ENCODE measurements at regions not wholly inside any gene's neighbourhood (a gene's known extent, or its start where the extent isn't known, plus 50 kb on each side); places are given as distances from the start of the nearest gene placed in this dataset.
A peak's percentile ranks its signal among the peaks of the same experiment; 100 is the strongest.

DNA sequence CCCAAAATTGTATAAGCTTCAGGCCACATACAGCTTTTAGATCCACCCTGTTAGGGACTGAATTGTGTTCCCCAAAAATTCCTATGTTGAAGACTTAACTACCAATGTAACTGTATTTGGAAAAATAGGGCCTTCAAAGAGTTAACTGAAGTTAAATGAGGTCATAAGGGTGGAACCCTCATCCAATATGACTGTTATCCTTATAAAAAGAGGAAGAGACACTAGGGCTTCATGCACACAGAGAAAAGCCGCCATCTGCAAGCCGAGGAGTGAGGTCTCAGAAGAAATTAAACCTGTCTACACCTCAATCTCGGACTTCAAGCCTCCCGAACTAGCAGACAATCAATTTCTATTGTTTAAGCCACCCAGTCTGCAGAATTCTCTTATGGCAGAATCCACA, 317.9 kb upstream of the NFE2L3 start:
- CTCF ChIA-PET: no interaction called here
- TF ChIP-seq, protein P1, sequence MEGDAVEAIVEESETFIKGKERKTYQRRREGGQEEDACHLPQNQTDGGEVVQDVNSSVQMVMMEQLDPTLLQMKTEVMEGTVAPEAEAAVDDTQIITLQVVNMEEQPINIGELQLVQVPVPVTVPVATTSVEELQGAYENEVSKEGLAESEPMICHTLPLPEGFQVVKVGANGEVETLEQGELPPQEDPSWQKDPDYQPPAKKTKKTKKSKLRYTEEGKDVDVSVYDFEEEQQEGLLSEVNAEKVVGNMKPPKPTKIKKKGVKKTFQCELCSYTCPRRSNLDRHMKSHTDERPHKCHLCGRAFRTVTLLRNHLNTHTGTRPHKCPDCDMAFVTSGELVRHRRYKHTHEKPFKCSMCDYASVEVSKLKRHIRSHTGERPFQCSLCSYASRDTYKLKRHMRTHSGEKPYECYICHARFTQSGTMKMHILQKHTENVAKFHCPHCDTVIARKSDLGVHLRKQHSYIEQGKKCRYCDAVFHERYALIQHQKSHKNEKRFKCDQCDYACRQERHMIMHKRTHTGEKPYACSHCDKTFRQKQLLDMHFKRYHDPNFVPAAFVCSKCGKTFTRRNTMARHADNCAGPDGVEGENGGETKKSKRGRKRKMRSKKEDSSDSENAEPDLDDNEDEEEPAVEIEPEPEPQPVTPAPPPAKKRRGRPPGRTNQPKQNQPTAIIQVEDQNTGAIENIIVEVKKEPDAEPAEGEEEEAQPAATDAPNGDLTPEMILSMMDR (conservative IDR thresholded peaks at IDR 0.05; ENCODE audit: low read depth): no peak
- no peak for DNase-seq (ENCODE audit: low spot score)
- no peak overlapping the region for H3K27ac ChIP-seq
- POLR2A ChIA-PET (ENCODE audit: low non-redundant PET): no interaction called here

DNA sequence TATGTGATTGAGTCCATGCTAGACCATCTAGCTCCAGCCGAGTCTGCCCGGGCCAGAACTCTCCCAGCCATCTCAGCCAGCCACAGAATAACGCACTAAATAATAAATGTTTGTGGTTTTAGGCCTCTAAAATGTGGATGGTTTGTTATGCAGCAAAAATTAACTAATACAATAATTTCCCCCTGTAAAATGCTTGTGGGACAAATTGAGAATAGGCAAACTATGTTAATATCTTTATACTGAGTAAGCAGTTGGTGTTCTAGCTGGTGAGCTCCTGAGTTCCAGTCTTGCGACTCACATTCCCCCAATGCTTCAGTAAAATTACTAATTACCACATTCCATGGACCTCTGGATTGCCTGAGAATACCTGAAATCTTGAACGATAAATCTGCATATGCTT, 316.8 kb upstream of the NFE2L3 start:
- TF ChIP-seq, protein P1 (conservative IDR thresholded peaks at IDR 0.05; ENCODE audit: low read depth): no peak
- no peak overlapping the region for H3K27ac ChIP-seq
- CTCF ChIA-PET: no interaction called here
- POLR2A ChIA-PET (ENCODE audit: low non-redundant PET): no interaction called here
- DNase-seq (ENCODE audit: low spot score): no peak

DNA sequence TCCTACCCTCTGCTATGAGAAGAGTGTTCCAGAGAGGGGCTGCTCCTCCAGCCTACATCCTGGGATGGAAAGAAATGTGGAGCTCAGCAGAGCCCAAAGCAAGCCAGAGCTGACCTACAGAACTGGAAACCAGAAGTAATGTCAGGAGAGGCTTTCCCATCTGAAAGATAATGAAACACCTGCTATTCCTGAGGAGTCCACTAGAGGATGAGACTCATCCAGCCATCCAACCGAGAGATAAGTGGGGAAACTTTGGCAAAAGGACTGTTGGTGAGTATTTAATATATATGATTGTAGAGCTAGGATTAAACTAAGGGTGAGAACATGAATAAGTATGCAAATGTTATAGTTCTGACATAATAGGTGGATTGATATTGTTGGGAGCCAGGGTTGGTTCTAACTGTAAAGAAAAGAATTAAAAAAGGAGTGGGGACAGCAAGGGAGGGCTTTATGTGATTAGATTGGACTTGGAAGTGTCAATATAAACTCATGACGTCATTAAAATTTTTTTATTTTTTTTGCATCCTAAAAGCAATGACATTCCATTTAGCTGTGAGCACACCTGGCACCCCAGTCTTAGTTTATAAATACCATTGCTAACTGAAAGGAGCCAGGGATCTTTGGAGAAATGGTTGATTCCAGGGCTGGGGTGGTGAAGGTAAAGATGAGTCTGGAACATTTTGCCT, 312.8 kb upstream of the NFE2L3 start:
- DNase-seq (ENCODE audit: low spot score): peak; percentile 10
- TF ChIP-seq, protein P1 (conservative IDR thresholded peaks at IDR 0.05; ENCODE audit: low read depth): peak; percentile 26; the same call in 1 of the 2 replicates
- POLR2A ChIA-PET (ENCODE audit: low non-redundant PET): no interaction called here
- H3K27ac ChIP-seq: no peak overlapping the region
- CTCF ChIA-PET: interaction anchor here (0.6 to 1.2 kb wide), 7 partner anchors 10 to 86 kb away, joined by 3 to 5 read pairs (median 3); no protein-coding TSS in a partner anchor

DNA sequence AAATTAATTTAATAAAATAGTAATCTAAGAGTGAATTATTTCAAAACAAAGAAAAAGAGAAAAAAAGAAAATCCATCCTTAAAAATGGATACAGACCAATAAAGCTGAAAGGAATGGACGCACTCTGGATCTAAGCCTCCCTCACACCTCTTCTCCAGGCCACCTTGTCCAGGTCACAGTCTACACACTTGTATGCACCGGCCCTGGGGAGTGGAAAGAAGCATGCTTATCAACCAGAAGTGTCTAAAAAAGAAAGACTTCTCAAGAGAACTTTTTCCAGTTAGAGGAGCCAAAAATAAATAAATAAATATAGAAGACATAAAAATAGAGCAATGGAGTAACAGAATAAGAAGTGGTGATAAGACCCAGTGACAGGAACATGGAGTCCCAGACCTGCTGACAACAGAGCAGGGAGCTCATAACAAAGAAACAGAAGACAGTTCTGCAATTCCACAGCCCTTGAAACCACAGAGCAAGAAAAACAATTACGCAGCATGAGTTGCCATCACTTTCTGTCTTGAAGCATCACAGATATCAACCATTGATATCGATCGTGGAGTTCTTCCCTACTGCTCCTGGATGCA, 311.7 kb upstream of the NFE2L3 start:
- CTCF ChIA-PET: interaction anchor here (0.6 kb wide), 1 partner anchor 150 kb away, joined by 3 read pairs; no protein-coding TSS in a partner anchor

DNA sequence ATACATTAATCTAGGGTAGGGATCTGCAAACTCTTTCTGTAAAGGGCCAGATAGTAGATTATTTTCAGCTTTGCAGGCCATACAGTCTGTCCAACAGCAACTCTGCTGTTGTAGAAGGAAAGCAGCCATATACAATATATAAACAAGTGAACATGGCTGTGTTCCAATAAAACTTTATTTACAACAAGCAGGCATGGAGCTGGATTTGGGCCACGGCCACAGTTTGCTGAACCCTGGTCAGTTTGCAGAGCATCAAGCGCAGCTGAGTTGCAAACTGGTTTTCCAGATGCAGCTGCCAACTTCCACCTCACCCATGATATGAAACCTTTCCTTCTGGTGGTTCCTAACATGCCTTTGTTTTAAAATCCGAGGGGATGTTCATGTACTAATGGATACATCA, 310.4 kb upstream of the NFE2L3 start:
- CTCF ChIA-PET: no interaction called here
- no peak for DNase-seq (ENCODE audit: low spot score)
- TF ChIP-seq, protein P1 (conservative IDR thresholded peaks at IDR 0.05; ENCODE audit: low read depth): no peak
- POLR2A ChIA-PET (ENCODE audit: low non-redundant PET): no interaction called here
- H3K27ac ChIP-seq: no peak overlapping the region

More for the DNA sequence above, 311.7 kb upstream of the NFE2L3 start:
- no peak for DNase-seq (ENCODE audit: low spot score)
- TF ChIP-seq, protein P1 (conservative IDR thresholded peaks at IDR 0.05; ENCODE audit: low read depth): no peak
- POLR2A ChIA-PET (ENCODE audit: low non-redundant PET): no interaction called here
- no peak overlapping the region for H3K27ac ChIP-seq

DNA sequence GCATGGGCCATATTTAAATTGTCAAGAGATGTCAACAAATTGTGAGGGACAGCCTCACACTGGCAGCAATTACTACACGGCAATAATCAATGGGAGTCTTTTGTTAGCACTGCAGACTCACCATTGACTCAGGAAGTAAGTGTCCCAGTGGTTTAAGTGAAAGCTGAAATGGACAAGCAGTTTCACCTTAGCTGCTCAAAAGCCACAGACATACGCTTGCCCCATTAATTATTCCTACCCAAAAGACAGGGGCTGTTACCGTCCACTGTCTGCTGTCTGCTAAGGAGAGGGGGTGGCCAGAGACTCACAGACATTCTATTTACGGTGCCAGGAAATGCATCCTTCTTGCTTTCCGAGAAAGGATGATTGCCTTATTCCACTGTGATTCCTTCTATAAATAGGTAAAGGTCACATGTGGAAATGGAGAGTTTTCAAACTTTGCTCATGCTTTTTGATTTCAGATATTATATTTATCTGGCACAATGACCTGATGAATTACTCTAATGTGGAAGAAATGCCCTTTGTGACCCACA, 309.7 kb upstream of the NFE2L3 start:
- ChIA-PET CTCF (interaction anchor here (0.6 kb wide), 1 partner anchor 813 kb away, joined by 6 read pairs; no protein-coding TSS in a partner anchor), POLR2A (ENCODE audit: low non-redundant PET) (no interaction called here)
- H3K27ac ChIP-seq: no peak overlapping the region
- DNase-seq (ENCODE audit: low spot score): no peak
- TF ChIP-seq, protein P1 (conservative IDR thresholded peaks at IDR 0.05; ENCODE audit: low read depth): no peak

All from RWPE1 (cell line).